ENCODE measurements at regions not wholly inside any gene's neighbourhood (a gene's known extent, or its start where the extent isn't known, plus 50 kb on each side); places are given as distances from the start of the nearest gene placed in this dataset.

DNA sequence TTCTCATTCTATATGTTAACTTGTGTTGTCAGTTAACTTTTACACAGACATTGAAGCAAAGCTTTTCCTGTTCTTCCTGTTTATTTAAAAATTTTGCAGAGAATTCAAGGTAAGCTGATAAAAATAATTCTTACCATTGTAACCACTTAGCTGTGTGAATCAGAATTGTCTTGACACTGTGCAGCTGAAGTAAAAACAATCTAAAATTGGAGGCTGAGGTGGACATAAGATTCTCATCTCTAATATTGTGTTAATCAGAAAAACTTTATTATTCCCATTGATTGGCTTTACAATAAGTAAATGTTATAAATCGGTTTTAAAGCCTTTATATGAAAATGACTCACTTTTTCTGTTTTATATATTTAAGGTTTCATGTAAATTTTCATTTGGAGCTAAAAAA, 240.3 kb upstream of the PLEKHG7 start:
- H2AFZ ChIP-seq (ENCODE audit: low read depth, low read length, poor library complexity, severe bottlenecking): no peak overlapping the region
- no TSS peak for BruUV-seq (replicated peaks)
- intact Hi-C loops (cut with micrococcal nuclease): no loop called here

DNA sequence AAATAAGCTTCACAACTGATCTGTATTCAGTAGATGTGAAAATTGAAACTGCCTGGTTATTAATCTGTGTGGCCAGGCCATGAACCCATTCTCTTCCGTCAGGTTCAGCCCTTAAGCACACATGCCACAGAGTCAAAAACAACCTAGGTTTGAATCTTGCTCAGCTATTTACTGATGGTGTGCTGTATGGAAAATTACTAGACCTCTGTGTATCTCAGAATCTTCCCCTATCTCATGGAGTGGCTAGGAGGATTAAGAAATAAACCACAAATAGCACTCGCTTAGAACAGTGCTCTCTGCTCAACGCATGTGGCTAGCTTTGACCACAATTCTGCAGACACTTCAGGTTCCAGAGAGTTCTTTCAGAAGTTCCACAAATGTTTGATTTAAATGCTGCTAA, 240.7 kb upstream of the PLEKHG7 start:
- no peaks in the 10 kb centered on the region for H3K27me3 ChIP-seq (ENCODE audit: insufficient read depth, low read length)
- TF ChIP-seq EZH2 (IDR thresholded peaks at IDR 0.05): no peak
- no peak for TF ChIP-seq SRF (IDR thresholded peaks at IDR 0.05; ENCODE audit: low read depth)
- no peak for TF ChIP-seq RAD21 (IDR thresholded peaks at IDR 0.05; ENCODE audit: low read depth)
- no peak for TF ChIP-seq CEBPB (IDR thresholded peaks at IDR 0.05; ENCODE audit: low read depth)
- TF ChIP-seq SP1 (IDR thresholded peaks at IDR 0.05; ENCODE audit: low read depth): no peak
- no peak for TF ChIP-seq JUND (IDR thresholded peaks at IDR 0.05)
- TF ChIP-seq EGR1 (IDR thresholded peaks at IDR 0.05; ENCODE audit: low read depth): no peak
- TF ChIP-seq, protein P1, sequence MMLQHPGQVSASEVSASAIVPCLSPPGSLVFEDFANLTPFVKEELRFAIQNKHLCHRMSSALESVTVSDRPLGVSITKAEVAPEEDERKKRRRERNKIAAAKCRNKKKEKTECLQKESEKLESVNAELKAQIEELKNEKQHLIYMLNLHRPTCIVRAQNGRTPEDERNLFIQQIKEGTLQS (IDR thresholded peaks at IDR 0.05): no peak
- TF ChIP-seq TCF7L2 (IDR thresholded peaks at IDR 0.05; ENCODE audit: borderline replicate concordance, extremely low read depth, insufficient read depth, insufficient read length): no peak
- TF ChIP-seq POLR2A (IDR thresholded peaks at IDR 0.05; ENCODE audit: borderline replicate concordance, extremely low read depth, insufficient read depth, insufficient read length): no peak
- no peak for TF ChIP-seq SIN3A (IDR thresholded peaks at IDR 0.05; ENCODE audit: low read depth)
- no peak for TF ChIP-seq YY1 (IDR thresholded peaks at IDR 0.05; ENCODE audit: extremely low read depth, insufficient replicate concordance, low read depth, low read length)
- TF ChIP-seq EZH2phosphoT487 (IDR thresholded peaks at IDR 0.05; ENCODE audit: borderline replicate concordance): no peak
- no peak for TF ChIP-seq ELF1 (IDR thresholded peaks at IDR 0.05; ENCODE audit: borderline replicate concordance, low read depth)
- TF ChIP-seq FOSL1 (IDR thresholded peaks at IDR 0.05; ENCODE audit: low read depth): no peak
- TF ChIP-seq, protein P2, sequence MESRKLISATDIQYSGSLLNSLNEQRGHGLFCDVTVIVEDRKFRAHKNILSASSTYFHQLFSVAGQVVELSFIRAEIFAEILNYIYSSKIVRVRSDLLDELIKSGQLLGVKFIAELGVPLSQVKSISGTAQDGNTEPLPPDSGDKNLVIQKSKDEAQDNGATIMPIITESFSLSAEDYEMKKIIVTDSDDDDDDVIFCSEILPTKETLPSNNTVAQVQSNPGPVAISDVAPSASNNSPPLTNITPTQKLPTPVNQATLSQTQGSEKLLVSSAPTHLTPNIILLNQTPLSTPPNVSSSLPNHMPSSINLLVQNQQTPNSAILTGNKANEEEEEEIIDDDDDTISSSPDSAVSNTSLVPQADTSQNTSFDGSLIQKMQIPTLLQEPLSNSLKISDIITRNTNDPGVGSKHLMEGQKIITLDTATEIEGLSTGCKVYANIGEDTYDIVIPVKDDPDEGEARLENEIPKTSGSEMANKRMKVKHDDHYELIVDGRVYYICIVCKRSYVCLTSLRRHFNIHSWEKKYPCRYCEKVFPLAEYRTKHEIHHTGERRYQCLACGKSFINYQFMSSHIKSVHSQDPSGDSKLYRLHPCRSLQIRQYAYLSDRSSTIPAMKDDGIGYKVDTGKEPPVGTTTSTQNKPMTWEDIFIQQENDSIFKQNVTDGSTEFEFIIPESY (IDR thresholded peaks at IDR 0.05; ENCODE audit: extremely low read depth, insufficient replicate concordance, low read length): no peak
- TF ChIP-seq, protein P3, sequence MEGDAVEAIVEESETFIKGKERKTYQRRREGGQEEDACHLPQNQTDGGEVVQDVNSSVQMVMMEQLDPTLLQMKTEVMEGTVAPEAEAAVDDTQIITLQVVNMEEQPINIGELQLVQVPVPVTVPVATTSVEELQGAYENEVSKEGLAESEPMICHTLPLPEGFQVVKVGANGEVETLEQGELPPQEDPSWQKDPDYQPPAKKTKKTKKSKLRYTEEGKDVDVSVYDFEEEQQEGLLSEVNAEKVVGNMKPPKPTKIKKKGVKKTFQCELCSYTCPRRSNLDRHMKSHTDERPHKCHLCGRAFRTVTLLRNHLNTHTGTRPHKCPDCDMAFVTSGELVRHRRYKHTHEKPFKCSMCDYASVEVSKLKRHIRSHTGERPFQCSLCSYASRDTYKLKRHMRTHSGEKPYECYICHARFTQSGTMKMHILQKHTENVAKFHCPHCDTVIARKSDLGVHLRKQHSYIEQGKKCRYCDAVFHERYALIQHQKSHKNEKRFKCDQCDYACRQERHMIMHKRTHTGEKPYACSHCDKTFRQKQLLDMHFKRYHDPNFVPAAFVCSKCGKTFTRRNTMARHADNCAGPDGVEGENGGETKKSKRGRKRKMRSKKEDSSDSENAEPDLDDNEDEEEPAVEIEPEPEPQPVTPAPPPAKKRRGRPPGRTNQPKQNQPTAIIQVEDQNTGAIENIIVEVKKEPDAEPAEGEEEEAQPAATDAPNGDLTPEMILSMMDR (IDR thresholded peaks at IDR 0.05 in 2 of 3, conservative IDR thresholded peaks at IDR 0.05 in 1 of 3; ENCODE audit: borderline replicate concordance in 1 of 3, insufficient read depth in 1 of 3, low read depth in 2 of 3, low read length in 2 of 3): no peak
- TF ChIP-seq, protein P4, sequence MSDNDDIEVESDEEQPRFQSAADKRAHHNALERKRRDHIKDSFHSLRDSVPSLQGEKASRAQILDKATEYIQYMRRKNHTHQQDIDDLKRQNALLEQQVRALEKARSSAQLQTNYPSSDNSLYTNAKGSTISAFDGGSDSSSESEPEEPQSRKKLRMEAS (IDR thresholded peaks at IDR 0.05): no peak
- CTCF ChIA-PET: no interaction called here
- H3K9me3 ChIP-seq (ENCODE audit: control insufficient read depth in 1 of 2, insufficient read depth in 1 of 2, low read depth in 1 of 2, low read length in 2 of 2): no peaks in the 10 kb centered on the region
- H3K4me3 ChIP-seq (replicated peaks in 1 of 2; ENCODE audit: low read depth in 1 of 2, low read length in 2 of 2): no peak overlapping the region
- H3K36me3 ChIP-seq (ENCODE audit: control insufficient read depth in 1 of 2, insufficient read depth in 2 of 2, low read length in 2 of 2): no peaks in the 10 kb centered on the region
- H3K4me2 ChIP-seq (ENCODE audit: low read length): no peak overlapping the region
- no peaks in the 10 kb centered on the region for H4K20me1 ChIP-seq (ENCODE audit: insufficient read depth)
- H3K9ac ChIP-seq (ENCODE audit: low read length): no peak overlapping the region
- no peak for DNase-seq (ENCODE audit: low read depth, low spot score)
- RAD21 ChIA-PET (ENCODE audit: low non-redundant PET in 1 of 2, low total read pairs in 2 of 2, uncharacterized antibody in 2 of 2, unreplicated experiment in 2 of 2): no interaction called here
- no peaks in the 10 kb centered on the region for H3K9me2 ChIP-seq (ENCODE audit: insufficient read depth)
- POLR2A ChIA-PET: no interaction called here
- intact Hi-C loops (cut with micrococcal nuclease): no loop called here
- H2AFZ ChIP-seq (ENCODE audit: low read depth, low read length, poor library complexity, severe bottlenecking): no peak overlapping the region
- ATAC-seq: no peak
- no peaks in the 10 kb centered on the region for H3K4me1 ChIP-seq (ENCODE audit: control insufficient read depth in 1 of 2, insufficient read depth in 2 of 2, low read length in 2 of 2)
- no peaks in the 10 kb centered on the region for H3K79me2 ChIP-seq (ENCODE audit: insufficient read depth, low read length)
- H3K27ac ChIP-seq (ENCODE audit: low read depth, low read length): no peak overlapping the region
- no TSS peak for BruUV-seq (replicated peaks)

More for the DNA sequence above, 240.3 kb upstream of the PLEKHG7 start:
- H3K4me2 ChIP-seq (ENCODE audit: low read length): no peak overlapping the region
- ChIA-PET POLR2A (no interaction called here), RAD21 (ENCODE audit: low non-redundant PET in 1 of 2, low total read pairs in 2 of 2, uncharacterized antibody in 2 of 2, unreplicated experiment in 2 of 2) (no interaction called here), CTCF (no interaction called here)
- H3K27me3 ChIP-seq (ENCODE audit: insufficient read depth, low read length): no peaks in the 10 kb centered on the region
- H3K36me3 ChIP-seq (ENCODE audit: control insufficient read depth in 1 of 2, insufficient read depth in 2 of 2, low read length in 2 of 2): no peaks in the 10 kb centered on the region
- no peaks in the 10 kb centered on the region for H4K20me1 ChIP-seq (ENCODE audit: insufficient read depth)
- H3K4me1 ChIP-seq (ENCODE audit: control insufficient read depth in 1 of 2, insufficient read depth in 2 of 2, low read length in 2 of 2): no peaks in the 10 kb centered on the region
- no peaks in the 10 kb centered on the region for H3K9me3 ChIP-seq (ENCODE audit: control insufficient read depth in 1 of 2, insufficient read depth in 1 of 2, low read depth in 1 of 2, low read length in 2 of 2)
- H3K79me2 ChIP-seq (ENCODE audit: insufficient read depth, low read length): no peaks in the 10 kb centered on the region
- no peaks in the 10 kb centered on the region for H3K9me2 ChIP-seq (ENCODE audit: insufficient read depth)
- DNase-seq (ENCODE audit: low read depth, low spot score): no peak
- ATAC-seq: no peak
- no peak overlapping the region for H3K27ac ChIP-seq (ENCODE audit: low read depth, low read length)
- TF ChIP-seq ZNF274 (IDR thresholded peaks at IDR 0.05; ENCODE audit: low read depth, low read length) (no peak), RAD21 (IDR thresholded peaks at IDR 0.05; ENCODE audit: low read depth) (no peak), ZFX (IDR thresholded peaks at IDR 0.05) (no peak), CBX3 (IDR thresholded peaks at IDR 0.05; ENCODE audit: low read depth) (no peak), JUND (IDR thresholded peaks at IDR 0.05) (no peak), EZH2 (IDR thresholded peaks at IDR 0.05) (no peak)
- H3K9ac ChIP-seq (ENCODE audit: low read length): no peak overlapping the region
- H3K4me3 ChIP-seq (replicated peaks in 1 of 2; ENCODE audit: low read depth in 1 of 2, low read length in 2 of 2): no peak overlapping the region

Data from HCT116 (cell line).